HG02610 (cell line): ENCODE measurements at regions not wholly inside any gene's neighbourhood (a gene's known extent, or its start where the extent isn't known, plus 50 kb on each side); places are given as distances from the start of the nearest gene placed in this dataset.

Experiments
- ATAC-seq: cut with Tn5 transposase; IDR thresholded peaks from one replicate; pipeline ENCODE4 v1.9.1; 2021; ENCODE audit warnings: mild to moderate bottlenecking, moderate library complexity; ENCODE audit not compliant: unreplicated experiment

- no peak for ATAC-seq
Measured at GRCh38 chr10:3982746-3983442, 197.9 kb upstream of the KLF6 start.

GRCh38 chr10:3981300-3981699, 196.3 kb upstream of the KLF6 start:
- ATAC-seq = no peak

DNA sequence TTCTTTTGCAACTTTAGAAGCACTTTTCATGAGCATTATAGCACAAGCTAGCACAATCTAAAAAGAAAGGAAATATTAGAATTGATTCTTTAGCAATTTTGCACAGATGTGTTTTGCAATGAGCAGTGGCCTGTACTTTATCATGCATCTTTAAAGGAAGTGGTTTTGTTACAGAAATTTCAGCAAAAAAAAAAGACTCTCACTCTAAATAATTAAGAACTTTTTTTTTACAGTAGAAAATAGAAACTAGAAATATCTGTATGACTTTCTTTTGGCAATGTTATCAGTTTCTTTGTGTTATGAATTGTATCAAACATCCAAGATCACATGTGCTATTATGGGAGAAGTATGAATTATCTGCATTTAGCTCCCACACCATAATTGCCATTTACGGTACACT, 195.7 kb upstream of the KLF6 start:
- no peak for ATAC-seq

DNA sequence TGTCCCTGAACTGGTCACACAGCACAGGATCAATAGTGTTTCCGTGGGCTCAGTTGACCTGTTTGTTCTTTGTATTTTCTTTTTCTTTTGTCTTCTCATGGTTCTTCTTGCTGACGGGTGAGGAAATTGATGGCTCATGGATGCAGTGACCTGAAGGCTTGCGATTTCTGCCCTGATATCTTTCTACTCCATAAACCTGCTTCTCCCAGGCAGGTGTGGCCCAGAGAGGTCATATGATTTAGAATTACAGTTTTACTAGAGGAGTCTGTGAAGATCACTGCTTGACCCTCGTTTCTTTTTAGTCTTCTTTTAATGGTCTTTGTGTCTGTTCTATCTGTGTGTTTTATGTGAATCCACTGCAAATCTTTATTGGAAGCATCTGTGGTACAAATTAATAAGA, 195.1 kb upstream of the KLF6 start:
- ATAC-seq = no peak

GRCh38 chr10:3978761-3979160, 193.8 kb upstream of the KLF6 start:
- no peak for ATAC-seq

GRCh38 chr10:3978174-3978573, 193.2 kb upstream of the KLF6 start:
- no peak for ATAC-seq

DNA sequence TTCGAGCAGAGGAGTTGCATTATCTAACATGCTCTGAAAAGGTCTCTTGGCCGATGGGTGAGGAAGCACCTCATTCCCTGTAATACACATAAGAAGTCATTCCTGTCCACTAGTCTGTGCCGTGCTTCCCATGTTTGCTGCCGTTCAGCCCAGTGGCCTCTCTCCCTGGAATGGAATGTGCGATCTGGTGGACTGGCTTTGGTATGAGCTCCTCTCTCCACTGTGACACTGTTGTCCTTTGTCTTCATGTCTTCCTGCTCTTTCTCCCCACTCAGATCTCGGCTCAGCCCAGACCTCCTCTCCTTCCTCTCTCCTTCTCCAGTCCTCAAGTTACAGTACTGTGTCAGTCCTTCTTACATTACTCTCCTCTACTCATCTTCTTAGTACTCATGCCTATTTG, 192.8 kb upstream of the KLF6 start:
- no peak for ATAC-seq

- ATAC-seq = no peak
Measured at GRCh38 chr10:3976718-3977117, 191.7 kb upstream of the KLF6 start.

GRCh38 chr10:3976171-3976570, 191.2 kb upstream of the KLF6 start:
- ATAC-seq = no peak

DNA sequence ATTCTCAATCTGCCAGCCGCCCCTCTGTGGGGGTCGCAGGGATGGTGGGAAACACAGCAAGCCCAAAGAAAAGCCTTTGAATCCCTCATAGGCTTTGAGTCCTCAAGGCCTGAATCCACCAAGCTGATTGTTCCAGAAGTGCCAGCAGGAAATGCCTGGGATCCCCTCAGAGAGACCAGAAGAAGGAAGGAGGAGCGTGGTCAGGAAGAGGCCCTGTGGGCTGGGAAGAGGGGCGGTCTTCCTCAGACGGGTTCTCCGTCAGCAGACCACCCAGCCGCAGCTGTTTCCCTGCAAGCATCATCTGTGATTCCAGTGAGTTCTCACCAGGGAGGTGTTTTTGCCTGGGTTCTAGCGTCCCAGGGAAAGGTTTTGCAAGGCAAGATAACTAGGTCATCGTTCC, 190.0 kb upstream of the KLF6 start:
- no peak for ATAC-seq

- no peak for ATAC-seq
Measured at GRCh38 chr10:3972460-3973301, 187.7 kb upstream of the KLF6 start.

GRCh38 chr10:3971713-3972112, 186.7 kb upstream of the KLF6 start:
- ATAC-seq = no peak

- ATAC-seq = no peak
Measured at GRCh38 chr10:3969876-3970666, 185.1 kb upstream of the KLF6 start.

DNA sequence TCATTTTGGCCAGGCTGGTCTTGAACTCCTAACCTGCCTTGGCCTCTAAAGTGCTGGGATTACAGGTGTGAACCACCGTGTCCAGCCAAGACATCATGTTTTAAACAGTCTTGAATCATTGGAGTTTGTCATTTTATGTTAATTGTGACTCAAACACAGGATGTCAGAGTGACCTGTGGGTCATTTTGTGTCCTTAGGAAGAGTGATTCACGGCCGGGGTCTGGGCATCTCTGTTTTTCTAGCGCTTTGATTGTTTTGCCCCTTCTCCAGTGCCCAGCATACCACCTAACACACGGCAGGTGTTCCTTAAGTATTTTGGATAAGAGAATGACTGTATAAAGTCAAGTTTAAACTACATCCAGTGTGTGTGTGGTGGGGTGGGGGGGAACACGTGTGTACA, 183.7 kb upstream of the KLF6 start:
- ATAC-seq = no peak

DNA sequence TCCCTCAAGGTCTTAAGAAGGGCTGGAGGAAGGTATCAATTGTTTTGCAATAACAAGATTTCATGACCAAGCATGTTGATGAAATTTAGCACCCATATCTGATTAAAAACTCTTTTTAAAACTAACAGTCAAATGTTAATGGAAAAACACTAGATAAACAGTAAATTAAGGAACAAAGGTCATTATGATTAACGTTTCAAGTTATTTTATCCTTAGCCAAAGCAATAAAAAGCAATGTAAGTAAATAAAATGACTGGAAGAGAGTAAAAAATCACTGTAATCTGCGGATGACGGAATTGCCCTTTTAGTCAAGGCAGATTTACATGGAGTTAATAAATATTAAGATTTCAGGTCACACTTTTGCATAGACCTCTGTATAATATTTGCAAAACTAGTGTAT, 179.5 kb upstream of the KLF6 start:
- ATAC-seq = no peak

DNA sequence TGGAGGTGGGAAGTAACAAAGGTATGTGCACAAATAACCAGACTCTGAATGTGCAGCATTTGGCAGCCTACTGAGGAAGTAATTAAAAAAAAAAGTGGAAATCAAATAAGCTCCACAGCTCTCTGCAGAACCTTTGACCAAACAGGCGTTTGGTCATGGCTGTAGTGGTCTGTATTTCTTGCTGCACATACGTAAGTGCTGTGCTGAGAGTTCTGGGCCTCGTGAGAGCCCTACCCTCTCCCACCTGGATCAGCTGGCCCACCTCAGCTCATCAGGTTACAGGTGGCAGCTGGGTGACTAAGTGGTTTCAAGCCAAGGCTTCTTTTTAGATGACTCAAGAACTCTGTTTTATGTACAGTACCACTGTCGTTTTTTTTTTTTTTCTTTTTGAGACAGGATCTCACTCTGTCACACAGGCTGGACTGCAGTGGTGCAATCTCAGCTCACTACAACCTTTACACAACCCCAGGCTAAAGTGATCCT, 178.2 kb upstream of the KLF6 start:
- ATAC-seq = no peak

- ATAC-seq = peak; percentile 64
Measured at GRCh38 chr10:3961082-3961481, 176.1 kb upstream of the KLF6 start.

DNA sequence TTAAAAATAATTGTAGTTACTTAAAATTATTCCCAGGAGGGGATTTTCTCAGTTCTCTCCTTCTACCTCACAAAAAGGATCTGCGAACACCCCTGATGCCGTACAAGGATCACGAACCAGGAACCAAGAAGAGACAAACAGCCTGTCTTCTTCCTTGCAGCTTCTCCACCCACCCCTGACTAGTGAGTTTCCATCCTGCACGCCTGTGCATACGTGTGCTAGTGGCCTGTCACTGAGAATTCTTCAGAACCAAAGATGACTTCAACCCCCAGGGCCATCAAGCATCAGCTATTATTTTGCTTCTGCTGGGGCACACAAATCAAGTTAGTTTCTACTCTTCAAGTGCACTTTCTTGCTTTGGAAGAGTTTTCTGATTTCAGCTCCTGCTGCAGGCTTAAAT, 175.5 kb upstream of the KLF6 start:
- no peak for ATAC-seq

- no peak for ATAC-seq
Measured at GRCh38 chr10:3959370-3960325, 174.6 kb upstream of the KLF6 start.

GRCh38 chr10:3958472-3958996, 173.5 kb upstream of the KLF6 start:
- no peak for ATAC-seq
